SU-DHL-6 (cell line): ENCODE measurements at regions not wholly inside any gene's neighbourhood (a gene's known extent, or its start where the extent isn't known, plus 50 kb on each side); places are given as distances from the start of the nearest gene placed in this dataset.
A peak's percentile ranks its signal among the peaks of the same experiment; 100 is the strongest.

ENCODE experiments used
- H2AFZ ChIP-seq: fragments of 200-600 bp; sonication (generic); 2 replicates; pipeline ENCODE4 v1.6.1; 2014; ENCODE audit warnings: low read depth, mild to moderate bottlenecking, moderate library complexity, mixed read lengths, antibody characterized with exemption, low read length; ENCODE audit not compliant: severe bottlenecking
- H3F3A ChIP-seq: fragments of 200-600 bp; shearing (Covaris generic); 2 replicates; pipeline ENCODE4 v1.6.0; 2016; ENCODE audit warnings: antibody characterized with exemption, mild to moderate bottlenecking; ENCODE audit not compliant: insufficient read depth
- H3K27ac ChIP-seq: fragments of 200-600 bp; sonication (generic); 2 replicates; pipeline ENCODE4 v1.5.1; 2016; ENCODE audit warnings: low read depth, mild to moderate bottlenecking, low read length, moderate library complexity, mixed read lengths
- H3K27me3 ChIP-seq: fragments of 200-600 bp; sonication (generic), shearing (Covaris generic); 2 replicates; pipeline ENCODE4 v1.6.0; 2014; ENCODE audit warnings: mild to moderate bottlenecking, low read length
- H3K36me3 ChIP-seq: fragments of 200-600 bp; sonication (generic); 2 replicates; pipeline ENCODE4 v1.6.1; 2014; ENCODE audit warnings: mild to moderate bottlenecking, low read length, mixed read lengths
- H3K4me2 ChIP-seq: fragments of 300-600, 200-600 bp; shearing (Covaris generic), sonication (generic); 2 replicates; pipeline ENCODE4 v1.6.0; 2014; ENCODE audit warnings: low read length, low read depth, mild to moderate bottlenecking; ENCODE audit not compliant: poor library complexity, severe bottlenecking
- H3K4me3 ChIP-seq: fragments of 200-600 bp; sonication (generic); 2 replicates; pipeline ENCODE4 v1.5.1; 2014; ENCODE audit warnings: antibody characterized with exemption, low read length, mild to moderate bottlenecking, mixed read lengths; ENCODE audit not compliant: insufficient read depth, poor library complexity, severe bottlenecking
- H3K79me2 ChIP-seq: fragments of 200-600 bp; sonication (generic); 2 replicates; pipeline ENCODE4 v1.6.1; 2014; ENCODE audit warnings: mild to moderate bottlenecking, low read length, moderate library complexity; ENCODE audit not compliant: insufficient read depth
- H3K9ac ChIP-seq: fragments of 200-600 bp; sonication (generic); 2 replicates; pipeline ENCODE4 v1.7.0; 2014; ENCODE audit warnings: mild to moderate bottlenecking, low read length
- H3K9me2 ChIP-seq: fragments of 200-600 bp; sonication (generic); replicated peaks from 2 replicates; pipeline ENCODE4 v1.6.1; 2014; ENCODE audit warnings: low read length; ENCODE audit not compliant: insufficient read depth
- H3K9me3 ChIP-seq: fragments of 200-600 bp; sonication (generic); 2 replicates; pipeline ENCODE4 v1.6.1; 2014; ENCODE audit warnings: low read length, mixed read lengths; ENCODE audit not compliant: insufficient read depth
- H4K20me1 ChIP-seq: fragments of 200-600 bp; sonication (generic); 2 replicates; pipeline ENCODE4 v1.6.1; 2014; ENCODE audit warnings: low read depth, mild to moderate bottlenecking, antibody characterized with exemption, low read length, moderate library complexity, mixed read lengths
- EZH2phosphoT487 ChIP-seq: fragments of 200-600 bp; sonication (generic), shearing (Covaris generic); conservative IDR thresholded peaks from 2 replicates; pipeline ENCODE4 v1.6.1; 2018; ENCODE audit warnings: mild to moderate bottlenecking, antibody characterized with exemption, low read length, moderate library complexity, mixed read lengths
- TF ChIP-seq, protein P1 (sequence below): fragments of 200-600 bp; sonication (generic); IDR thresholded peaks from one replicate; pipeline ENCODE4 v1.5.1; 2017; ENCODE audit warnings: antibody characterized with exemption, mild to moderate bottlenecking, low read length, moderate library complexity; ENCODE audit not compliant: insufficient read depth, poor library complexity, severe bottlenecking

- Histone ChIP-seq H3K27ac (no peak overlapping the region), H4K20me1 (no peaks in the 10 kb centered on the region), H3K4me2 (no peak overlapping the region), H3K27me3 (no peaks in the 10 kb centered on the region), H3K79me2 (no peaks in the 10 kb centered on the region), H3K4me3 (no peak overlapping the region), H2AFZ (peak overlapping the region; percentile 15), H3K9me3 (peaks cover 3% of the 10 kb centered on the region; the same call in 1 of the 2 replicates), H3K9me2 (no peaks in the 10 kb centered on the region), H3F3A (no peaks in the 10 kb centered on the region), H3K9ac (no peak overlapping the region), H3K36me3 (no peaks in the 10 kb centered on the region)
- TF ChIP-seq, protein P1, sequence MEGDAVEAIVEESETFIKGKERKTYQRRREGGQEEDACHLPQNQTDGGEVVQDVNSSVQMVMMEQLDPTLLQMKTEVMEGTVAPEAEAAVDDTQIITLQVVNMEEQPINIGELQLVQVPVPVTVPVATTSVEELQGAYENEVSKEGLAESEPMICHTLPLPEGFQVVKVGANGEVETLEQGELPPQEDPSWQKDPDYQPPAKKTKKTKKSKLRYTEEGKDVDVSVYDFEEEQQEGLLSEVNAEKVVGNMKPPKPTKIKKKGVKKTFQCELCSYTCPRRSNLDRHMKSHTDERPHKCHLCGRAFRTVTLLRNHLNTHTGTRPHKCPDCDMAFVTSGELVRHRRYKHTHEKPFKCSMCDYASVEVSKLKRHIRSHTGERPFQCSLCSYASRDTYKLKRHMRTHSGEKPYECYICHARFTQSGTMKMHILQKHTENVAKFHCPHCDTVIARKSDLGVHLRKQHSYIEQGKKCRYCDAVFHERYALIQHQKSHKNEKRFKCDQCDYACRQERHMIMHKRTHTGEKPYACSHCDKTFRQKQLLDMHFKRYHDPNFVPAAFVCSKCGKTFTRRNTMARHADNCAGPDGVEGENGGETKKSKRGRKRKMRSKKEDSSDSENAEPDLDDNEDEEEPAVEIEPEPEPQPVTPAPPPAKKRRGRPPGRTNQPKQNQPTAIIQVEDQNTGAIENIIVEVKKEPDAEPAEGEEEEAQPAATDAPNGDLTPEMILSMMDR, result peak; percentile 66
- no peak for TF ChIP-seq EZH2phosphoT487
Measured at GRCh38 chr3:163951397-163951987, 1126.8 kb downstream of the SI start.

- H3K9ac ChIP-seq, result no peak overlapping the region
- H3K36me3 ChIP-seq, result no peaks in the 10 kb centered on the region
Measured at GRCh38 chr3:163946785-163947184, 1131.5 kb downstream of the SI start.

GRCh38 chr3:163943664-163944063 is 1134.6 kb downstream of the SI start:
- no peak overlapping the region for H3K27ac ChIP-seq
- H3K79me2 ChIP-seq, result no peaks in the 10 kb centered on the region
- no peak overlapping the region for H3K4me3 ChIP-seq
- H3K27me3 ChIP-seq, result no peaks in the 10 kb centered on the region
- H3K4me2 ChIP-seq, result no peak overlapping the region
- TF ChIP-seq, protein P1, result no peak
- TF ChIP-seq EZH2phosphoT487, result no peak
- no peaks in the 10 kb centered on the region for H4K20me1 ChIP-seq
- H3F3A ChIP-seq, result no peaks in the 10 kb centered on the region
- no peak overlapping the region for H3K9ac ChIP-seq
- H3K36me3 ChIP-seq, result no peaks in the 10 kb centered on the region
- H3K9me3 ChIP-seq, result no peaks in the 10 kb centered on the region
- no peak overlapping the region for H2AFZ ChIP-seq
- H3K9me2 ChIP-seq, result no peaks in the 10 kb centered on the region

More at GRCh38 chr3:163946785-163947184, 1131.5 kb downstream of the SI start:
- no peak overlapping the region for H3K4me3 ChIP-seq
- no peaks in the 10 kb centered on the region for H3K9me2 ChIP-seq
- no peaks in the 10 kb centered on the region for H4K20me1 ChIP-seq
- H3F3A ChIP-seq, result no peaks in the 10 kb centered on the region
- H2AFZ ChIP-seq, result no peak overlapping the region
- H3K4me2 ChIP-seq, result no peak overlapping the region
- no peaks in the 10 kb centered on the region for H3K27me3 ChIP-seq
- peaks cover 3% of the 10 kb centered on the region; the same call in 1 of the 2 replicates for H3K9me3 ChIP-seq
- TF ChIP-seq EZH2phosphoT487, result no peak
- TF ChIP-seq, protein P1, result no peak
- no peak overlapping the region for H3K27ac ChIP-seq
- H3K79me2 ChIP-seq, result no peaks in the 10 kb centered on the region
